ENCODE measurements at regions not wholly inside any gene's neighbourhood (a gene's known extent, or its start where the extent isn't known, plus 50 kb on each side); places are given as distances from the start of the nearest gene placed in this dataset.

DNA sequence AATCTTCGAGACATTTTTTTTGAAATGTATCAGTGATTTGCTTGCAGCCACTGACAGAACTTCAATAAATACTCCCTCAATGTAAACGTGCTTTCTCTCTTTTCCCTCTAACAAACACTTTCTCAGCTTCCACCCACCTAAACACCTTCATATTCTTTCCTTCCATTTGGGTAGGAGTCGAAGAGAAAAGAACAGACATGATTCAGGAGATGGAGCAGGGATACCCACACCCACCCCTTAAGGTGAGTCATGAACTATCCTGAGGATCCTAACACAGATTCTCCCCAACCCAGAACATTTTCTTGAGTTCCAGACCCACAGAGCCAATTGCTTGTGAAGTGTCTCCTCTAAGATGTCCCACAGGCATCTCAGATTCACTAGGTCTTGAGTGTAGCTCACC is 488.8 kb downstream of the CDK5RAP2 start:
- H3K9ac ChIP-seq (ENCODE audit: insufficient read depth, low read length, poor library complexity, severe bottlenecking) = no peak overlapping the region
- H3K27ac Mint-ChIP-seq = no peak overlapping the region
- no peaks in the 10 kb centered on the region for H3K36me3 Mint-ChIP-seq
- H3K9me3 Mint-ChIP-seq = peaks cover 2 to 14% (median 7%) of the 10 kb centered on the region in 7 donors
- H3K4me3 Mint-ChIP-seq = no peak overlapping the region
- no peaks in the 10 kb centered on the region for H3K79me2 ChIP-seq (ENCODE audit: insufficient read depth, low read length)
- H3K9me3 ChIP-seq (replicated peaks in 1 of 2; ENCODE audit: control insufficient read depth in 1 of 2, insufficient read depth in 1 of 2, low read length in 2 of 2) = peaks cover 4 to 12% of the 10 kb centered on the region in 2 donors
- peaks cover 0 to 2% (median 0%) of the 10 kb centered on the region in 3 donors for H3K27me3 Mint-ChIP-seq (ENCODE audit: low read depth in 3 of 3)
- H3K4me3 ChIP-seq (replicated peaks in 1 of 3; ENCODE audit: low read depth in 2 of 3, low read length in 3 of 3) = no peak overlapping the region
- no peak overlapping the region for H2AFZ ChIP-seq (ENCODE audit: insufficient read depth, low read depth, low read length, poor library complexity, severe bottlenecking)
- H3K4me2 ChIP-seq (replicated peaks; ENCODE audit: extremely low read depth, low read length, poor library complexity, severe bottlenecking) = no peak overlapping the region
- H3K4me1 ChIP-seq (ENCODE audit: control insufficient read depth in 1 of 2, insufficient read depth in 2 of 2, low read length in 2 of 2) = no peaks in the 10 kb centered on the region
- no peaks in the 10 kb centered on the region for H3K36me3 ChIP-seq (replicated peaks in 1 of 2; ENCODE audit: control insufficient read depth in 1 of 2, insufficient read depth in 2 of 2, low read length in 2 of 2)
- intact Hi-C loops (cut with micrococcal nuclease) = no loop called here
- H3K27me3 ChIP-seq (ENCODE audit: control insufficient read depth in 2 of 2, insufficient read depth in 2 of 2, low read length in 2 of 2) = no peaks in the 10 kb centered on the region
- H3K27ac ChIP-seq (ENCODE audit: low read depth in 1 of 2, low read length in 2 of 2) = no peak overlapping the region
- TF ChIP-seq CTCF (IDR thresholded peaks at IDR 0.05) = no peak
- no peaks in the 10 kb centered on the region for H3K4me1 Mint-ChIP-seq
- no peaks in the 10 kb centered on the region for H4K20me1 ChIP-seq (ENCODE audit: insufficient read depth, low read length)
- WGBS (ENCODE audit: insufficient coverage) = 80% methylated on average over 2 of the region's 3 CpGs
- DNase-seq = no peak

- no peak for DNase-seq
- no peaks in the 10 kb centered on the region for H3K4me1 Mint-ChIP-seq
- Histone ChIP-seq H3K4me1 (ENCODE audit: control insufficient read depth in 1 of 2, insufficient read depth in 2 of 2, low read length in 2 of 2) (no peaks in the 10 kb centered on the region), H3K27ac (ENCODE audit: low read depth in 1 of 2, low read length in 2 of 2) (no peak overlapping the region), H3K9ac (ENCODE audit: insufficient read depth, low read length, poor library complexity, severe bottlenecking) (no peak overlapping the region), H3K36me3 (replicated peaks in 1 of 2; ENCODE audit: control insufficient read depth in 1 of 2, insufficient read depth in 2 of 2, low read length in 2 of 2) (no peaks in the 10 kb centered on the region), H3K4me3 (replicated peaks in 1 of 3; ENCODE audit: low read depth in 2 of 3, low read length in 3 of 3) (no peak overlapping the region), H3K27me3 (ENCODE audit: control insufficient read depth in 2 of 2, insufficient read depth in 2 of 2, low read length in 2 of 2) (no peaks in the 10 kb centered on the region), H3K79me2 (ENCODE audit: insufficient read depth, low read length) (no peaks in the 10 kb centered on the region), H3K4me2 (replicated peaks; ENCODE audit: extremely low read depth, low read length, poor library complexity, severe bottlenecking) (no peak overlapping the region), H4K20me1 (ENCODE audit: insufficient read depth, low read length) (no peaks in the 10 kb centered on the region), H2AFZ (ENCODE audit: insufficient read depth, low read depth, low read length, poor library complexity, severe bottlenecking) (no peak overlapping the region), H3K9me3 (replicated peaks in 1 of 2; ENCODE audit: control insufficient read depth in 1 of 2, insufficient read depth in 1 of 2, low read length in 2 of 2) (peaks cover 15 to 28% of the 10 kb centered on the region in 2 donors)
- no peaks in the 10 kb centered on the region for H3K36me3 Mint-ChIP-seq
- H3K27ac Mint-ChIP-seq = no peak overlapping the region
- peaks cover 0 to 4% (median 2%) of the 10 kb centered on the region in 3 donors for H3K27me3 Mint-ChIP-seq (ENCODE audit: low read depth in 3 of 3)
- H3K9me3 Mint-ChIP-seq = peaks cover 9 to 33% (median 16%) of the 10 kb centered on the region in 7 donors
- TF ChIP-seq CTCF (IDR thresholded peaks at IDR 0.05) = no peak
- WGBS (ENCODE audit: insufficient coverage) = 33% methylated on average over 2 of the region's 8 CpGs
- intact Hi-C loops (cut with micrococcal nuclease) = no loop called here
- H3K4me3 Mint-ChIP-seq = no peak overlapping the region
Observed at GRCh38 chr9:120080849-120081248, 499.1 kb downstream of the CDK5RAP2 start.

Data from CD14-positive monocyte (primary cell).